ENCODE measurements at regions not wholly inside any gene's neighbourhood (a gene's known extent, or its start where the extent isn't known, plus 50 kb on each side); places are given as distances from the start of the nearest gene placed in this dataset.
"Not testable (repeated sequence)": the region's sequence is repeated elsewhere in the genome, so short reads cannot be mapped to it uniquely, and the experiment has no call there.

DNA sequence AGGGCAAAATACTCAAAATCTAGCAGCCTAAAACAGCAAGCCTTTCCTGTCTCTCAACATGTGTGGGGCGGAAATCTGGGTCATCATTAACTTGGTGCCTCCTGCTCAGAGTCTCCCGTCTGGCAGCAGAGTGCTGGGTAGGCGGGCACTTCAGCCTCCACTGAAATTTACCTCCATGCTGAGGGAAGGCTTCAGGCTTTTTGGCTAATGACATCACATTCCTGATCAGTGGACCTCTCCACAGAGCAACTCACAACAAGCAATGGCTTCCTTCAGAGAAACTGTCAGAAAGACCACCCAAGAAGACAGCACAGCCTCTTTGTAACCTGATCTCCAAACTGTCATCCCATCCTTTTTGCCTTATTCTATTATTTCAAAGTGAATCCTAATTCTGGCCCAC is 1109.0 kb downstream of the UQCRFS1 start:
- no peaks in the 10 kb centered on the region for H3K36me3 Mint-ChIP-seq (ENCODE audit: low read depth, unreplicated experiment)
- H3K4me3 Mint-ChIP-seq (ENCODE audit: unreplicated experiment) = no peak overlapping the region
- TF ChIP-seq, protein P1, sequence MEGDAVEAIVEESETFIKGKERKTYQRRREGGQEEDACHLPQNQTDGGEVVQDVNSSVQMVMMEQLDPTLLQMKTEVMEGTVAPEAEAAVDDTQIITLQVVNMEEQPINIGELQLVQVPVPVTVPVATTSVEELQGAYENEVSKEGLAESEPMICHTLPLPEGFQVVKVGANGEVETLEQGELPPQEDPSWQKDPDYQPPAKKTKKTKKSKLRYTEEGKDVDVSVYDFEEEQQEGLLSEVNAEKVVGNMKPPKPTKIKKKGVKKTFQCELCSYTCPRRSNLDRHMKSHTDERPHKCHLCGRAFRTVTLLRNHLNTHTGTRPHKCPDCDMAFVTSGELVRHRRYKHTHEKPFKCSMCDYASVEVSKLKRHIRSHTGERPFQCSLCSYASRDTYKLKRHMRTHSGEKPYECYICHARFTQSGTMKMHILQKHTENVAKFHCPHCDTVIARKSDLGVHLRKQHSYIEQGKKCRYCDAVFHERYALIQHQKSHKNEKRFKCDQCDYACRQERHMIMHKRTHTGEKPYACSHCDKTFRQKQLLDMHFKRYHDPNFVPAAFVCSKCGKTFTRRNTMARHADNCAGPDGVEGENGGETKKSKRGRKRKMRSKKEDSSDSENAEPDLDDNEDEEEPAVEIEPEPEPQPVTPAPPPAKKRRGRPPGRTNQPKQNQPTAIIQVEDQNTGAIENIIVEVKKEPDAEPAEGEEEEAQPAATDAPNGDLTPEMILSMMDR (IDR thresholded peaks at IDR 0.05; ENCODE audit: unreplicated experiment) = no peak
- H3K9me3 Mint-ChIP-seq (ENCODE audit: unreplicated experiment) = no peaks in the 10 kb centered on the region
- H3K27ac Mint-ChIP-seq (ENCODE audit: unreplicated experiment) = no peak overlapping the region
- H3K27me3 Mint-ChIP-seq (ENCODE audit: unreplicated experiment) = peaks cover 1% of the 10 kb centered on the region
- no peak for DNase-seq (ENCODE audit: low spot score)
- no peaks in the 10 kb centered on the region for H3K4me1 Mint-ChIP-seq (ENCODE audit: unreplicated experiment)

DNA sequence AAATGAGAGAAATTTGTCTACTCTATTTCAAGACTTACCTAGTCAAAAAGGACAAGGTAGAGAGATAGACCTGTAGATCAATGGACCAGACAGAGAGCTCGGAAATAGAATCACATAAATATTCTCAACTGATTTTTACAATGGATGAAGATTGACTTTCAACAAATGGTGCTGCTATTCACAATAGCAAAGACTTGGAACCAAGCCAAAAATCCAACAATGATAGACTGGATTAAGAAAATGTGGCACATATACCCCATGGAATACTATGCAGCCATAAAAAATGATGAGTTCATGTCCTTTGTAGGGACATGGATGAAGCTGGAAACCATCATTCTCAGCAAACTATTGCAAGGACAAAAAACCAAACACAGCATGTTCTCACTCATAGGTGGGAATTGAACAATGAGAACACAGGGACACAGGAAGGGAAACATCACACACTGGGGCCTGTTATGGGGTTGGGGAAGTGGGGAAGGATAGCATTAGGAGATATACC is 1128.2 kb downstream of the UQCRFS1 start:
- H3K36me3 Mint-ChIP-seq (ENCODE audit: low read depth, unreplicated experiment); H3K27me3 Mint-ChIP-seq (ENCODE audit: unreplicated experiment); DNase-seq (ENCODE audit: low spot score); H3K4me3 Mint-ChIP-seq (ENCODE audit: unreplicated experiment); H3K27ac Mint-ChIP-seq (ENCODE audit: unreplicated experiment); H3K4me1 Mint-ChIP-seq (ENCODE audit: unreplicated experiment): not testable (repeated sequence)
- H3K9me3 Mint-ChIP-seq (ENCODE audit: unreplicated experiment) = peaks cover 13% of the 10 kb centered on the region

DNA sequence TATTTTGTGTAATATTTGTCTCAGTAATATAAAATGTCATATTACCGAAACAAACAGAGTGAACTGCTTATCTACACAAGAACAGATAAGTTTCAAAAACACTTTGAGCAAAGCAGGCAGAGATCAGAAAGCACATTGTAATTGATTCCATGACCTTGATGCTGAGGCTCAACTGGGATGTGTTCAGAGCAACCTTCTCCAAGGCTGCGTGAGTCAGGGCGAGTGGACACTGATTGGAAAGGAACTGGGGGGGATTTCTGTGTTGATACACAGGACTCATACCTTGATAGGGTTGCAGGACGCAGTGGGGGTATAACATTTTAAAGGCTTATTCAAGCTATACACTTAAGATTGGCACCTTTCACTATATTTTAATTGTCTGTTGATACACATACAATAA is 1136.3 kb downstream of the UQCRFS1 start:
- H3K9me3 Mint-ChIP-seq (ENCODE audit: unreplicated experiment) = no peaks in the 10 kb centered on the region
- H3K27me3 Mint-ChIP-seq (ENCODE audit: unreplicated experiment) = peaks cover 1% of the 10 kb centered on the region
- H3K36me3 Mint-ChIP-seq (ENCODE audit: low read depth, unreplicated experiment) = peaks cover 3% of the 10 kb centered on the region
- H3K27ac Mint-ChIP-seq (ENCODE audit: unreplicated experiment) = no peak overlapping the region
- H3K4me3 Mint-ChIP-seq (ENCODE audit: unreplicated experiment) = no peak overlapping the region
- TF ChIP-seq, protein P1 (IDR thresholded peaks at IDR 0.05; ENCODE audit: unreplicated experiment) = no peak
- no peaks in the 10 kb centered on the region for H3K4me1 Mint-ChIP-seq (ENCODE audit: unreplicated experiment)
- DNase-seq (ENCODE audit: low spot score) = no peak

DNA sequence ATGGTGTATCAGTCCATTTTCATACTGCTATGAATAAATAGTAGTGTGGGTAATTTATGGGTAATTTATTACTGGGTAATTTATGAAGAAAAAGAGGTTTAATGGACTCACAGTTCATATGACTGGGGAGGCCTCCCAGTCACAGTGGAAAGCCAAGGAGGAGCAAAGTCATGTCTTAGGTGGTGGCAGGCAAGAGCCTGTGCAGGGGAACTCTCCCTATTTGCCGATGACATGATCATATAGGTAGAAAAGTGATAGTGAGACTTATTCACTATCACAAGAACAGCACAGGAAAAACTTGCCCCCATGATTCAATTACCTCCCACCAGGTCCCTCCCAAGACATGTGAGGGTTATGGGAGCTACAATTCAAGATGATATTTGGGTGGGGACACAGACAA is 1137.7 kb downstream of the UQCRFS1 start:
- H3K27me3 Mint-ChIP-seq (ENCODE audit: unreplicated experiment) = peaks cover 1% of the 10 kb centered on the region
- H3K27ac Mint-ChIP-seq (ENCODE audit: unreplicated experiment) = no peak overlapping the region
- H3K4me3 Mint-ChIP-seq (ENCODE audit: unreplicated experiment) = no peak overlapping the region
- no peak for DNase-seq (ENCODE audit: low spot score)
- H3K4me1 Mint-ChIP-seq (ENCODE audit: unreplicated experiment) = no peaks in the 10 kb centered on the region
- TF ChIP-seq, protein P1 (IDR thresholded peaks at IDR 0.05; ENCODE audit: unreplicated experiment) = no peak
- no peaks in the 10 kb centered on the region for H3K9me3 Mint-ChIP-seq (ENCODE audit: unreplicated experiment)
- H3K36me3 Mint-ChIP-seq (ENCODE audit: low read depth, unreplicated experiment) = peaks cover 3% of the 10 kb centered on the region

DNA sequence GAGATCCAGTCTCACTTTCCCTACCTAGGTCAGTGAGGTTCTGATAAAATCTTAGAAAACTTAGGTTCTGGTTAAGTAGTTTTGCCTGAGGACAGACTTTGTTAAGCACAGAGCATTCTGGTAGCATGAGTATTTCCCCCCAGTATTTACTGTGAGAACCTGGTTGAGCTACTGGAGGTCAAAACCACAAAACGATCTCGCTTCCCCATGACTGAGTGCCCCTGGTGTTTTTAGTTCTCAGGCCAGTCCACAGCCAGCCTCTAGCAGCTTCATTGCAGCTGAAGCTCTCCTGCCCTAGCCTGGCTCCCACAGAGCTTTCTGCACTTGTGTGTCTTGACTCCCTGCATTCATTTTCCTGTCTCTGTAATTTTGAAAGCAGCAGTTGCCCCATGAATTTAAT is 1138.2 kb downstream of the UQCRFS1 start:
- no peaks in the 10 kb centered on the region for H3K4me1 Mint-ChIP-seq (ENCODE audit: unreplicated experiment)

More for the DNA sequence above, 1138.2 kb downstream of the UQCRFS1 start:
- peaks cover 3% of the 10 kb centered on the region for H3K36me3 Mint-ChIP-seq (ENCODE audit: low read depth, unreplicated experiment)
- H3K27ac Mint-ChIP-seq (ENCODE audit: unreplicated experiment) = no peak overlapping the region
- no peak overlapping the region for H3K4me3 Mint-ChIP-seq (ENCODE audit: unreplicated experiment)
- TF ChIP-seq, protein P1 (IDR thresholded peaks at IDR 0.05; ENCODE audit: unreplicated experiment) = no peak
- no peak for DNase-seq (ENCODE audit: low spot score)
- peaks cover 1% of the 10 kb centered on the region for H3K27me3 Mint-ChIP-seq (ENCODE audit: unreplicated experiment)
- H3K9me3 Mint-ChIP-seq (ENCODE audit: unreplicated experiment) = no peaks in the 10 kb centered on the region
